ENCODE measurements at regions not wholly inside any gene's neighbourhood (a gene's known extent, or its start where the extent isn't known, plus 50 kb on each side); places are given as distances from the start of the nearest gene placed in this dataset.

- Histone ChIP-seq H3K56ac (replicated peaks; ENCODE audit: insufficient read length, low read depth, low read length) (no peak overlapping the region), H2BK15ac (ENCODE audit: low read length) (no peak overlapping the region), H3K9ac (replicated peaks in 1 of 4; ENCODE audit: extremely low read depth in 1 of 4, low read depth in 3 of 4, low read length in 3 of 4) (no peak overlapping the region), H3K4ac (replicated peaks; ENCODE audit: insufficient read length, low read depth, low read length) (no peak overlapping the region), H3K4me2 (ENCODE audit: insufficient read depth in 1 of 2, low read depth in 2 of 2, low read length in 2 of 2) (no peak overlapping the region), H3K27ac (ENCODE audit: low read depth, low read length) (no peak overlapping the region), H2AFZ (ENCODE audit: low read length) (no peak overlapping the region), H3K23ac (ENCODE audit: insufficient read length) (no peak overlapping the region), H3K79me2 (ENCODE audit: control insufficient read depth in 1 of 2, insufficient read depth in 2 of 2, low read length in 2 of 2) (no peaks in the 10 kb centered on the region), H3K4me3 (ENCODE audit: extremely low read depth in 1 of 4, insufficient read depth in 2 of 4, low read depth in 3 of 4, low read length in 4 of 4) (no peak overlapping the region), H3K27me3 (replicated peaks in 1 of 4; ENCODE audit: control insufficient read depth in 3 of 4, extremely low read depth in 1 of 4, insufficient read depth in 3 of 4, low read length in 3 of 4) (no peaks in the 10 kb centered on the region), H3K14ac (ENCODE audit: insufficient read length) (no peak overlapping the region), H3K23me2 (ENCODE audit: low read depth, low read length) (no peaks in the 10 kb centered on the region; the same call in 1 of the 2 replicates), H3K79me1 (ENCODE audit: low read depth, low read length) (no peaks in the 10 kb centered on the region), H3K36me3 (ENCODE audit: control insufficient read depth in 2 of 4, insufficient read depth in 4 of 4, low read length in 3 of 4) (0 out of 8 replicates have a peak, but pooled peaks cover 0 to 4% (median 0%) of the 10 kb centered on the region in 4 experiments), H2BK12ac (ENCODE audit: low read depth, low read length) (no peak overlapping the region), H4K20me1 (replicated peaks in 1 of 2; ENCODE audit: control insufficient read depth in 1 of 2, insufficient read depth in 2 of 2, low read length in 2 of 2) (no peaks in the 10 kb centered on the region), H2BK120ac (replicated peaks; ENCODE audit: low read depth, low read length) (no peak overlapping the region), H3K18ac (ENCODE audit: extremely low read depth, low read length) (no peak overlapping the region), H2BK20ac (ENCODE audit: low read length) (no peak overlapping the region), H4K8ac (ENCODE audit: extremely low read depth, insufficient read depth, low read length) (no peak overlapping the region), H4K91ac (replicated peaks; ENCODE audit: insufficient read length, low read length) (no peak overlapping the region), H2AK5ac (ENCODE audit: low read depth, low read length) (no peak overlapping the region), H4K5ac (ENCODE audit: insufficient read length, low read depth, low read length) (no peak overlapping the region), H2BK5ac (ENCODE audit: low read depth, low read length) (no peak overlapping the region), H3K4me1 (replicated peaks in 1 of 4; ENCODE audit: control insufficient read depth in 3 of 4, insufficient read depth in 4 of 4, low read length in 3 of 4) (no peaks in the 10 kb centered on the region), H3K9me3 (ENCODE audit: insufficient read depth in 2 of 2, low read depth in 1 of 2, low read length in 1 of 2) (peaks cover 14 to 32% of the 10 kb centered on the region in 2 experiments)
- ChIA-PET CTCF (ENCODE audit: partially characterized antibody) (no interaction called here), POLR2A (ENCODE audit: partially characterized antibody) (no interaction called here)
- no peak for TF ChIP-seq E2F6 (IDR thresholded peaks at IDR 0.05)
- TF ChIP-seq TEAD4 (IDR thresholded peaks at IDR 0.05; ENCODE audit: low read depth, low read length): no peak
- no peak for TF ChIP-seq ATF2 (IDR thresholded peaks at IDR 0.05; ENCODE audit: low read length)
- no peak for TF ChIP-seq EGR1 (IDR thresholded peaks at IDR 0.05; ENCODE audit: borderline replicate concordance, low read depth, low read length)
- TF ChIP-seq SP4 (IDR thresholded peaks at IDR 0.05; ENCODE audit: low read length): no peak
- TF ChIP-seq POLR2AphosphoS5 (IDR thresholded peaks at IDR 0.05; ENCODE audit: low read depth, low read length): no peak
- no peak for TF ChIP-seq GABPA (IDR thresholded peaks at IDR 0.05; ENCODE audit: borderline replicate concordance, insufficient read depth, low read length)
- no peak for TF ChIP-seq SRF (IDR thresholded peaks at IDR 0.05; ENCODE audit: low read depth, low read length)
- TF ChIP-seq PHF8 (conservative IDR thresholded peaks at IDR 0.05; ENCODE audit: low read depth, low read length): no peak
- no peak for TF ChIP-seq SIN3A (conservative IDR thresholded peaks at IDR 0.05 in 1 of 2, IDR thresholded peaks at IDR 0.05 in 1 of 2; ENCODE audit: low read depth in 1 of 2, low read length in 2 of 2)
- TF ChIP-seq KDM4A (IDR thresholded peaks at IDR 0.05; ENCODE audit: low read depth, low read length, severe bottlenecking): no peak
- WGBS, 2 experiments (ENCODE audit: extremely low coverage in 1 of 2, insufficient coverage in 1 of 2, insufficient read length in 1 of 2, insufficient replicate concordance in 2 of 2, low coverage in 1 of 2, low lambda C conversion rate in 2 of 2, missing lambda C conversion rate in 1 of 2): 91% methylated on average over 2 of the region's 2 CpGs; no CpG with 5 or more reads in 1 of the 2 experiments
- DNase-seq (ENCODE audit: low read depth in 1 of 2, low spot score in 2 of 2): no peak
- no peak for FAIRE-seq
Measured at GRCh38 chr5:6885581-6885980, 172.3 kb downstream of the TENT4A start.

Data from H1 (cell line).